Naive B cell (primary cell): ENCODE measurements at regions not wholly inside any gene's neighbourhood (a gene's known extent, or its start where the extent isn't known, plus 50 kb on each side); places are given as distances from the start of the nearest gene placed in this dataset.

ENCODE experiments used
- ATAC-seq, 2 donors: fragments of 150-1000 bp; cut with Tn5 transposase; 2 replicates each; pipeline ENCODE4 v1.10.0; 2021; ENCODE audit warnings: low read depth in 2 of 2, mild to moderate bottlenecking in 2 of 2, moderate library complexity in 2 of 2
- DNase-seq: peaks from one replicate; pipeline ENCODE4 v3.0.0; 2022
- H3K27ac Mint-ChIP-seq, 6 donors: one replicate each; pipeline ENCODE4 v1.8.0; 2020 to 2022; ENCODE audit warnings: mild to moderate bottlenecking in 6 of 6, mixed read lengths in 6 of 6, moderate library complexity in 5 of 6, inconsistent platforms in 2 of 6
- H3K27me3 Mint-ChIP-seq, 3 donors: one replicate each; pipeline ENCODE4 v1.8.0; 2021 to 2022; ENCODE audit warnings: mixed read lengths in 3 of 3, mild to moderate bottlenecking in 1 of 3
- H3K36me3 Mint-ChIP-seq, 2 donors: one replicate each; pipeline ENCODE4 v1.8.0; 2020 to 2022; ENCODE audit warnings: mixed read lengths in 2 of 2, inconsistent platforms in 1 of 2, mild to moderate bottlenecking in 1 of 2
- H3K4me1 Mint-ChIP-seq, 3 donors: one replicate each; pipeline ENCODE4 v1.8.0; 2020 to 2022; ENCODE audit warnings: mixed read lengths in 3 of 3, inconsistent platforms in 1 of 3, mild to moderate bottlenecking in 1 of 3, moderate library complexity in 1 of 3
- H3K4me3 Mint-ChIP-seq, 8 donors: one replicate each; pipeline ENCODE4 v1.8.0; 2020 to 2022; ENCODE audit warnings: mild to moderate bottlenecking in 8 of 8, mixed read lengths in 8 of 8, moderate library complexity in 8 of 8, inconsistent platforms in 2 of 8
- H3K9me3 Mint-ChIP-seq, 7 donors: one replicate each; pipeline ENCODE4 v1.8.0; 2020 to 2022; ENCODE audit warnings: mixed read lengths in 7 of 7, mild to moderate bottlenecking in 5 of 7, inconsistent platforms in 2 of 7, moderate library complexity in 1 of 7

DNA sequence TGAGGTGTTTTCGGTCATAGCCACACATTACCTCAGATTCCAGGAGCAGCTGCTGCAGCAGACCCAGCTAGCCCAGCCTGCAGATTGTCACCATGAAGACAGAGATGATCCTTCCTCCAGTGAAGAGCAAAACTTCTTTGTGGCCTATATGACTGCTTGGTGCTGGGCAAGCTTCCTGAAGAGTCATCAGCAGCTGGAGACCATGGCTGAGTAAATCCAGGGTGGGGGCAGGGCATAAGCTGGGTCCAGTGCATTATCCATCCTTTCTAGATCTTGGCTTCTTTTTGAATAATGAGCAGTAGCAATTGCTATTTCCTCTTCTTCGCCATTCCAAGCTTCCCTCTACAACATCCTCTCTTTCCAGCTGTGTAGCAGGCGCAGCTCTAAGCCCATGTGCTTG, 373.1 kb upstream of the DDHD1 start:
- Mint-ChIP-seq H3K4me1 (no peaks in the 10 kb centered on the region), H3K27ac (peak overlapping the region in 1 of 6 donors; percentile 9), H3K36me3 (peaks cover 0 to 5% of the 10 kb centered on the region in 2 donors), H3K4me3 (no peak overlapping the region), H3K27me3 (peaks cover 0 to 3% (median 0%) of the 10 kb centered on the region in 3 donors), H3K9me3 (peaks cover 0 to 7% (median 4%) of the 10 kb centered on the region in 7 donors)
- no peak for DNase-seq
- ATAC-seq = no peak

DNA sequence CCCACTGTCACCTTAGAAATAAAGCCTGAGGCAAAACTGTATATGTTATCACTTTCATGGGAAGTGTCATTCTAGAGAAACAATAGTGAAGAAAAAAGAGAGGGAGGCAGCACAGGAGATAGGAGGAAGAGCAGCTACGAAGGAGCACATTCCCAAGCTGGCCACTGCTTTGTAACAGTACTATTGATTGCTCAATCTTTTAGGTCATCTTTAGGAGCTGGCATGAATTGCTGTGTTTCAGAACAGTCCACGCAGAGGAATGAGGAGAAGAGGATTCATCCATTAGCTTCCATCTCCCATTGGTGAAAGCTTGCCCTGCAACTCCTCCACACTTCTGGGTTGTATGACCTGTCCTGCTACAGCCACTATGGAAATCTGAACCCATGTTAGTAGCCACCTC, 372.5 kb upstream of the DDHD1 start:
- ATAC-seq = no peak
- no peak overlapping the region for H3K27ac Mint-ChIP-seq
- H3K9me3 Mint-ChIP-seq = peaks cover 0 to 7% (median 4%) of the 10 kb centered on the region in 7 donors
- peaks cover 0 to 5% of the 10 kb centered on the region in 2 donors for H3K36me3 Mint-ChIP-seq
- no peak overlapping the region for H3K4me3 Mint-ChIP-seq
- DNase-seq = no peak
- no peaks in the 10 kb centered on the region for H3K4me1 Mint-ChIP-seq
- peaks cover 0 to 7% (median 0%) of the 10 kb centered on the region in 3 donors for H3K27me3 Mint-ChIP-seq

DNA sequence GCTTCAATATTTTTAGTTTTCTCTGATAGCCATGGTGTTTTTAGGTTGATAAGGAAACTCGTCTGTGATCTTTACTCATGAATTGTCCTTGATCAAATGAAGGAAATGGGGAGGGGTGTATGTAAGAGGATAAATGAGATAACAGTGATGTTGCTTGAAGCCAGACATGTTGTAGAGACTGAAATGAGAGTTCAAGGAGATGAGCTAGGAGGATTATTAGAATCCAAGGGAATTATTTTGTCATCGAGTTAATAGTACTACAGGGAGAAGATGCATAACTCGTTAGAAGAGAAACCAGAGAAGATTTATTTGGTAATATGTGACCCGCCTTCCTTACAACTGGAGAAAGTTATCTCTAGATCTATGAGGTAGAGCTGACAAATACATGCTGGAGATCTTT, 371.3 kb upstream of the DDHD1 start:
- Mint-ChIP-seq H3K27ac (no peak overlapping the region), H3K4me3 (no peak overlapping the region), H3K36me3 (peaks cover 0 to 5% of the 10 kb centered on the region in 2 donors), H3K27me3 (peaks cover 0 to 7% (median 0%) of the 10 kb centered on the region in 3 donors), H3K4me1 (no peaks in the 10 kb centered on the region), H3K9me3 (peaks cover 0 to 7% (median 4%) of the 10 kb centered on the region in 7 donors)
- DNase-seq (no peak), ATAC-seq (no peak)

DNA sequence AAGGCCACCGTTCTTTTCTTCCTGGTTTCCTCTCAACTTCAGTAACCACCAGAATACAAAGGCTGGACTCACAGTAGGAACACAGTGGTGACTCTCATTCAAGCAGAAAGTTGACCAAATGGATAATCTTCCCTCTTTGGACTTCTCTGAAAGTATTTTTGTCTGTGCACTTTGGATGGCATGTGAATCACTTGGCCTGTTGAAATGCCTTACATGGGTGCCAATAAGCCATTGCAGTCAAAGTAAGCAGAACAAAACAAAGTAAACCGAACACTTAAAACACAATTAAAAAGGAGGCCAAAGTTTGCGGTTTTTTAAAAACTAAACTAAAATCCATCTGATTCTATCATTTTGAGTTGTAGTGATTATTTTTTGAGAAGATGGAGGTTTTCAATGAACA, 370.1 kb upstream of the DDHD1 start:
- Mint-ChIP-seq H3K36me3 (peaks cover 0 to 5% of the 10 kb centered on the region in 2 donors), H3K4me1 (no peaks in the 10 kb centered on the region), H3K4me3 (no peak overlapping the region), H3K27ac (no peak overlapping the region), H3K9me3 (peaks cover 0 to 7% (median 4%) of the 10 kb centered on the region in 7 donors), H3K27me3 (peaks cover 0 to 7% (median 0%) of the 10 kb centered on the region in 3 donors)
- no peak for ATAC-seq
- no peak for DNase-seq

DNA sequence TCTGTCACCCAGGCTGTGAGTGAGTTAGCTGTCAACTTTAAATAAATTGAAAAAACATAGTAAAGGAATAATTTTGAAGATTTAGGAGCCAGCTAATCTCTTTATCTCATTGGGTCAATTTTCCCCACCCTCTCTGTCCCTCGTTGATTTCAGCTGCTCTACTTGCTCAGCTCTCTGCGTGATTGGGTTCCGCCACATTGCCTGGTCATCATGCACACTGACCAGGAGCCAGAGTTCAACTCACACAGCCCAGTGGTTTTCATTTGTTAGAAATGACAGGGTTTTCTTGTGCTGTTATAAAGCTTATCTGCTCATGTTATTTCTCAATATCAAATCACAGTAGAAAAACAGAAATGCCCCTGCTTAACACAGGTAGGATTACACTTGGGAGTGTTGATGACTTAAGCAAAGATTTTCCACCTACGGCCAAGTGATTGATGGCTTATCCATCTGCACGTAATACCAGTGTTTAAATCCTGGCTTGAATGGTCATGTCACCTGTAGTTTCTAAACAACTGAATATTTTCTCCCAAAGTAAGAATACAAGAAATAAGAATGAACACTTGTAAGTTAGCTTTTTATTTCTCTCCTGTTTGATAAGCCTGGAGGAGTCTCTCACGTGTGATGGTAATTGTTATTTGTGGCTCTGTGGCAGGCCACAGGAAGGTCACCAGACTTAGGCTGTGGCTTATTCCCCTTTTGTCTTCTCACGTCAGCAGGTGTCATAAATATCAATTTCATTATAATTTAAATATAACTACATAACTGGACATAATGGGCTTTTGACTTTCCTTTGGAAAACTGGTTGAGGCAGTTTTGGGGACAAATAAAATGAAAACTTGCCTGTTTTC, 367.2 kb upstream of the DDHD1 start:
- Mint-ChIP-seq H3K36me3 (peaks cover 0 to 5% of the 10 kb centered on the region in 2 donors), H3K27me3 (peaks cover 0 to 7% (median 0%) of the 10 kb centered on the region in 3 donors), H3K4me1 (no peaks in the 10 kb centered on the region), H3K9me3 (peaks cover 0 to 7% (median 4%) of the 10 kb centered on the region in 7 donors), H3K4me3 (no peak overlapping the region), H3K27ac (no peak overlapping the region)
- ATAC-seq (no peak), DNase-seq (no peak)

DNA sequence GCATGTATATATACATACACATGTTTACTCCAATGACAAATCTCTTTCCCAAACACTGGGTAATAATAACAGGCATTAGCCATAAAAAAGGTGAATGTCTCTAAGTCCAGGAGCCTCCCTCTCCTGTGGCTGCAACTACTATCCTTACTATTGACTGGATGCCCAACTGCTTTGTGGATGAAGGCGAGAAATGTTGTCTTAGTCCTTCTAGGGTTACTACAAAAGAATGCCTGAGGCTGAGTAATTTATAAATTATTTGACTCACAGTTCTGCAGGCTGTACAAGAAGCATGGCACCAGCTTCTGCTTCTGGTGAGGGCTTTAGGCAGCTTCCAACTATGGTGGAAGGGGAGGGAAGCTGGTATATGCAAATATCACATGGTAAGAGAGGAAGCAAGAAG, 366.0 kb upstream of the DDHD1 start:
- peak overlapping the region in 1 of 6 donors; percentile 19 for H3K27ac Mint-ChIP-seq
- peaks cover 0 to 7% (median 4%) of the 10 kb centered on the region in 7 donors for H3K9me3 Mint-ChIP-seq
- ATAC-seq = no peak
- H3K4me3 Mint-ChIP-seq = no peak overlapping the region
- H3K27me3 Mint-ChIP-seq = peaks cover 0 to 7% (median 0%) of the 10 kb centered on the region in 3 donors
- H3K36me3 Mint-ChIP-seq = peaks cover 0 to 5% of the 10 kb centered on the region in 2 donors
- H3K4me1 Mint-ChIP-seq = no peaks in the 10 kb centered on the region
- DNase-seq = no peak

DNA sequence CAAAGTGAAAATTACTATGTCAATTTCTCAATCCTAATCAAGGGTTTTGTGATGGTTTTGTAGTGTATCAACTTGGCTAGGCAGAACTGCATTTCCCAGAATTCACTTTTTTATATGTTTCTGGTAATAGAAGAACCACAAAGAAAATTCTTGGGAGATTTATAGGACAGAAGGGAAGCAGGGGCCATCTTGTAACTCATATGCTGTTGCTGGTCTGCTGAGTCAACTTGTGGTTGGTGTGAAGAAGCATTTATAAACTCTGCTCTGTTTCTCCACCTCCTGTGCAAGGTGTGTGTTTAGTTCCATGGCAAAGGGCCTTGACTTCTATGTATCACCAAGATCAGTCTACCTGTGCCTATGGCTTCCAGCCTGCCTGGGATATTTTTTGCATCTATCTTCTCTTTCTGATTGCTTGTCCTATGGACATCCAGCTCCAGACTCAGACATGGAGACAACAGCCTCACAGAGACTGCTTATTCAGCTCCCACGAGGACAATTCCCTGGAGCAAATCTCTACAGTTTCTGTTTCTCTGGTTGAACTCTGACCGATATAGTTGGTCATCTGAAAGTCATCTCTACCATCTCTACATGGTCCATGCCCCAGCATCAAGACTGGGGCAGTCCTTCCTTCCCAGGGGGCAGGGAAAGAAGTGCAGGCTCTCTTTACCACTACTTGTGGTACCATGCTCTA, 364.3 kb upstream of the DDHD1 start:
- no peak for DNase-seq
- peaks cover 0 to 4% of the 10 kb centered on the region in 2 donors for H3K36me3 Mint-ChIP-seq
- peaks cover 0 to 9% (median 3%) of the 10 kb centered on the region in 7 donors for H3K9me3 Mint-ChIP-seq
- H3K4me1 Mint-ChIP-seq = no peaks in the 10 kb centered on the region
- no peak overlapping the region for H3K27ac Mint-ChIP-seq
- H3K27me3 Mint-ChIP-seq = peaks cover 0 to 9% (median 0%) of the 10 kb centered on the region in 3 donors
- ATAC-seq = no peak
- no peak overlapping the region for H3K4me3 Mint-ChIP-seq

DNA sequence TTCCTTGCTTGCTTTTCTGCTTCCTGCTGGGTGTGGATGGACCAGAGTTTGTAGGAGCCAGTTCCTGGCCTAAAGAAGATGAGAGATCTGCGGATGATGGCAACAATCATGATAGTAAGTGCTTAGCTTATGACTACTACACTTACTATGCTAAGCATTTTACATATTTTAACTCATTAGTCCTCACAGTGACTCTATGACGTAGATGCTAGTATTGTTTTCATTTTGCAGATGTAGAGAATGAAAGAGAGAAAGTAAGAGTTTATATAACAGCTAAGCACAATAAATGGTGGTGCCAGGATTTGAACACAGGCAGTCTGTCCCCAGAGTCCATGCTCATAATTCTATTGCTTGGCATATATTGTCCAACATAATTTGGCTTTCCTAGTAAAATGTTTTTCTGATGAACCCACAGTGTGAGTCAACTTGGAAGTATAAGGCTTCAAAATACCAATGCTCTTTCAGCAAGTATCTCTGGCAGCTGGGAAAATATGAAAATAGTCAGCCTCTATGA, 363.2 kb upstream of the DDHD1 start:
- DNase-seq = no peak
- ATAC-seq = no peak
- Mint-ChIP-seq H3K9me3 (peaks cover 0 to 13% (median 0%) of the 10 kb centered on the region in 7 donors), H3K4me1 (no peaks in the 10 kb centered on the region), H3K27me3 (peaks cover 0 to 13% (median 0%) of the 10 kb centered on the region in 3 donors), H3K4me3 (no peak overlapping the region), H3K36me3 (no peaks in the 10 kb centered on the region), H3K27ac (no peak overlapping the region)

DNA sequence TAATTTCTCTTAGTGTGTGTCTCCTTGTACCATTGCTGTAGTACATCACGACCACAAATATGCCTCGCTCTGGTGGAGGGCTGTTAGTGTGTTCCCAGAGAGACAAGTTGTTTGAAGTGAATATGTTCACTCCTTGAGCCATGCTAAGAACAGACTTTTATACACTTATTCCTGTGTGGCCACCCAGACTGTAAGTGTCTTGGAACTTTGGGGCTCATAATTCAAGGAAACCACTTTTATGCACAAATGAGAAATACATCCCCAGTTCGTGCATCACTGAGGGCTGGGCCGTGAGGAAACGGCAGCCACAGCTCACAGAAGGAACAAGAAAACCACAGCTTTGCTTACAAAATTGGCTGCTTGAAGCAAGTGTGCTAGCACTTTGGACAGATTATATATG, 362.2 kb upstream of the DDHD1 start:
- peaks cover 0 to 8% (median 0%) of the 10 kb centered on the region in 3 donors for H3K27me3 Mint-ChIP-seq
- no peak overlapping the region for H3K4me3 Mint-ChIP-seq
- ATAC-seq (no peak), DNase-seq (no peak)
- no peaks in the 10 kb centered on the region for H3K36me3 Mint-ChIP-seq
- peaks cover 0 to 12% (median 0%) of the 10 kb centered on the region in 7 donors for H3K9me3 Mint-ChIP-seq
- no peak overlapping the region for H3K27ac Mint-ChIP-seq
- no peaks in the 10 kb centered on the region for H3K4me1 Mint-ChIP-seq

DNA sequence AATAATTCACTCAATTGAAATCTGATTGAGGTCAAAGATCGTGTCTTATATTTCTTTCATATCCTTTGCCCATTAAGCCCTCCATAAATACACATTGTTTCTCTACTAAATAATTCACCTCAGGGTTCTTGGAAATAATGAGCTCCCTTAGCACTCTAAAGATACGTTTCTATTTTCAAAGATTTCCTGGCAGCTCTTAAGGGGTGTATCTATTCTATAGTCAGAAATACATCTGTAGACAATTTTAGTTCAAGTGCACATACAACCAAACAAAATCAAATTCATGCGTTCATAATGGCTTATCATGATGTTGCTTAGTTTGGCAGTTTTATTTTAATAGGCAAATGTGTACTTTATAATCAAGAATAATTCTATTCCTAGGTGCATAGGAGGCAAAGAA, 361.1 kb upstream of the DDHD1 start:
- Mint-ChIP-seq H3K27me3 (peaks cover 0 to 8% (median 0%) of the 10 kb centered on the region in 3 donors), H3K9me3 (peaks cover 0 to 12% (median 0%) of the 10 kb centered on the region in 7 donors), H3K27ac (no peak overlapping the region), H3K36me3 (no peaks in the 10 kb centered on the region), H3K4me3 (no peak overlapping the region), H3K4me1 (no peaks in the 10 kb centered on the region)
- ATAC-seq = no peak
- no peak for DNase-seq

DNA sequence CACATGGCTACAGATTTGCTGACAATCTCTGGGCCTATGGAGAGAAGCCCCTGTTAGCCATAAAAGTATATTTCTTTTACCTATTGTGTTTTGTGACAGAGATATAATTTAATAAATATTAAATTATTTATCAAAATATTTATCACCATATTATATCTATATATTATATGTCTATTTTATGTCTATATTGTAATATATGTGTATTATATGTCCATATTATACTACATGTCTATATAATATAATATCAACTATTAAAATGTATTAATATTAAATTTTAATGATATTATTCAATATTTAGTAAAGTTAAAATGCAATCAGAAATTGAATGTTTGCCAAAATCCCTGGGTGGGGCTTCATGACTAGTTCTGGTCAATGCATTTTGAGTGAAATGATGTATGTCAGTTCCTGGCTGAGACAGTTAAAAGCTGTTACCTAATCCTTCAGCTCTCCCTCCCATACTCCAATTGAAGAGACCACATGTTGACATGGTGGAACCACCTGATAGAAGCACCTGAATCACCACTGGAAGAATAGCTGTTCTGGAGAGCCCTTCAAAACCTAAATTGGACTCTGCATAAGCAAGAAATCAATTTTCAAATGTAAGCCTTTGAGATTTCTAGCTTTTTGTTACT, 357.3 kb upstream of the DDHD1 start:
- Mint-ChIP-seq H3K4me3 (no peak overlapping the region), H3K36me3 (peaks cover 0 to 8% of the 10 kb centered on the region in 2 donors), H3K9me3 (peaks cover 3 to 21% (median 8%) of the 10 kb centered on the region in 7 donors), H3K4me1 (no peaks in the 10 kb centered on the region), H3K27me3 (peaks cover 0 to 8% (median 0%) of the 10 kb centered on the region in 3 donors), H3K27ac (no peak overlapping the region)
- DNase-seq (no peak), ATAC-seq (no peak)

DNA sequence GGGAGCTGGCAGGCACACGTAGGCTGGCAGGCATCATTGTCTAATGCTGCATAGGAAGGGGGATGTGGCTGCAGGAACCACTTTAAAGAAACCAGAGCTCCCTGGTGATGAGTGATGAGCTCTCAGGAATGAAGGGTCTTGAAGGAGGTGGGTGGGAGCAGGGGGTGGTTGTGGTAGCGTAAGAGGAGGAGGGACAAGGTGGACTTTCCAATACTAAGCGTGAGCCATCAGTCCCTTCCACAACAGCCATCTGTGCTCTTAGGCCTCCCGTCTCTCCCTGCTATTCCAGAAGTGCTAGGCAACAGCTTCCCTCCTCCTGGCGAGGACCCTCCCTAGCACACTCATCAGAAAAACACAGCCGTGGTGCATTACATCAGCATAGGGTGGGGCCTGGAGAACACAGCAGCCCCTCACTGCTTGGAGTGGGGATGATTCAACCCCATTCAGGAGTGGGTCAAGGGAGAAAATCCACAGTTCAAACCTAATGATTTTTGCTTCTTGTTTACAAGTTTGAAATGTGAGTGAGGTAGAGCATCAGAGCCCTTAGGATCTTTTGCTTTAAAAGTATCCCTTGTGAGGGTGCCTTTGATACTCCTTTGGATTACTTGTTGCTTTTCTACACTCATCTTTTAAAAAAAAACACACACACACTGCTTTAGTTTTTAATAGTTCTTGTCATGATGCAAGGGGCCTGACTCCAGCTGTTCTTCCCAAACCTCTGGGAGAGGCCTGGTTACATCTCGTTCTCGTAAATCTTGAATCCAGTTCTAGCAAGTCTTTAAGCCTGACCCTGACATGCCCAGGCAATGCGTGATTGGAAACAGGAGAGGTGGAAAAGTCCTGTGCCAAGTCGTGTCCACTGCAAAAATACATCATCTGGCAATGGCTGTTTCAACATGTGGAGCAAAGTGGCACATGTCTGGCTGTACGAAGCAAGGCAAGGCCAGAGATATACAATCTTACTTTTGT, 356.4 kb upstream of the DDHD1 start:
- DNase-seq = no peak
- peaks cover 7 to 25% (median 12%) of the 10 kb centered on the region in 7 donors for H3K9me3 Mint-ChIP-seq
- H3K36me3 Mint-ChIP-seq = peaks cover 4 to 14% of the 10 kb centered on the region in 2 donors
- peaks cover 0 to 8% (median 0%) of the 10 kb centered on the region in 3 donors for H3K27me3 Mint-ChIP-seq
- H3K27ac Mint-ChIP-seq = no peak overlapping the region
- H3K4me3 Mint-ChIP-seq = no peak overlapping the region
- H3K4me1 Mint-ChIP-seq = no peaks in the 10 kb centered on the region
- ATAC-seq = no peak
